ENCODE measurements at regions not wholly inside any gene's neighbourhood (a gene's known extent, or its start where the extent isn't known, plus 50 kb on each side); places are given as distances from the start of the nearest gene placed in this dataset.

GRCh38 chr6:166772518-166772917 is 145.5 kb upstream of the RPS6KA2 start:
- DNase-seq = no peak

- DNase-seq = no peak
Measured at GRCh38 chr6:166771701-166772100, 144.7 kb upstream of the RPS6KA2 start.

- DNase-seq = no peak
Measured at GRCh38 chr6:166770216-166771116, 143.4 kb upstream of the RPS6KA2 start.

GRCh38 chr6:166769648-166770047 is 142.6 kb upstream of the RPS6KA2 start:
- DNase-seq = no peak

GRCh38 chr6:166768761-166769160 is 141.7 kb upstream of the RPS6KA2 start:
- no peak for DNase-seq

- DNase-seq = no peak
Measured at GRCh38 chr6:166767230-166767629, 140.2 kb upstream of the RPS6KA2 start.

- DNase-seq = no peak
Measured at GRCh38 chr6:166766769-166767168, 139.7 kb upstream of the RPS6KA2 start.

GRCh38 chr6:166765234-166765541 is 138.1 kb upstream of the RPS6KA2 start:
- DNase-seq = no peak

GRCh38 chr6:166764473-166765233 is 137.6 kb upstream of the RPS6KA2 start:
- DNase-seq = no peak

- DNase-seq = no peak
Measured at GRCh38 chr6:166763606-166764472, 136.8 kb upstream of the RPS6KA2 start.

- no peak for DNase-seq
Measured at GRCh38 chr6:166761801-166762200, 134.8 kb upstream of the RPS6KA2 start.

- no peak for DNase-seq
Measured at GRCh38 chr6:166760288-166760687, 133.2 kb upstream of the RPS6KA2 start.

- DNase-seq = no peak
Measured at GRCh38 chr6:166758136-166758704, 131.2 kb upstream of the RPS6KA2 start.

GRCh38 chr6:166757232-166758135 is 130.4 kb upstream of the RPS6KA2 start:
- DNase-seq = peak; percentile 13

GRCh38 chr6:166754218-166755030 is 127.4 kb upstream of the RPS6KA2 start:
- no peak for DNase-seq

GRCh38 chr6:166752928-166753721 is 126.1 kb upstream of the RPS6KA2 start:
- no peak for DNase-seq

GRCh38 chr6:166752097-166752496 is 125.0 kb upstream of the RPS6KA2 start:
- no peak for DNase-seq

- DNase-seq = no peak
Measured at GRCh38 chr6:166751051-166751595, 124.1 kb upstream of the RPS6KA2 start.

GRCh38 chr6:166750108-166750793 is 123.2 kb upstream of the RPS6KA2 start:
- DNase-seq = no peak

All from EL (cell line).